ENCODE measurements at regions not wholly inside any gene's neighbourhood (a gene's known extent, or its start where the extent isn't known, plus 50 kb on each side); places are given as distances from the start of the nearest gene placed in this dataset.

GRCh38 chr15:93501946-93502345 is 412.9 kb upstream of the RGMA start:
- TF ChIP-seq ZNF512 (CRISPR knock-in tag; IDR thresholded peaks at IDR 0.05; ENCODE audit: borderline replicate concordance) (no peak), CTCF (IDR thresholded peaks at IDR 0.05) (no peak), KAT7 (CRISPR knock-in tag; IDR thresholded peaks at IDR 0.05; ENCODE audit: borderline replicate concordance) (no peak), PRDM15 (CRISPR knock-in tag; IDR thresholded peaks at IDR 0.05) (no peak), NR3C1 (CRISPR knock-in tag; conservative IDR thresholded peaks at IDR 0.05; ENCODE audit: low read depth) (no peak), USF1 (CRISPR knock-in tag; IDR thresholded peaks at IDR 0.05) (no peak), MAX (CRISPR knock-in tag; IDR thresholded peaks at IDR 0.05) (no peak)
